HG02973 (cell line): ENCODE measurements at regions not wholly inside any gene's neighbourhood (a gene's known extent, or its start where the extent isn't known, plus 50 kb on each side); places are given as distances from the start of the nearest gene placed in this dataset.
A peak's percentile ranks its signal among the peaks of the same experiment; 100 is the strongest.

ENCODE experiments used
- ATAC-seq: cut with Tn5 transposase; IDR thresholded peaks from one replicate; pipeline ENCODE4 v1.9.1; 2021; ENCODE audit warnings: moderate library complexity; ENCODE audit not compliant: unreplicated experiment

DNA sequence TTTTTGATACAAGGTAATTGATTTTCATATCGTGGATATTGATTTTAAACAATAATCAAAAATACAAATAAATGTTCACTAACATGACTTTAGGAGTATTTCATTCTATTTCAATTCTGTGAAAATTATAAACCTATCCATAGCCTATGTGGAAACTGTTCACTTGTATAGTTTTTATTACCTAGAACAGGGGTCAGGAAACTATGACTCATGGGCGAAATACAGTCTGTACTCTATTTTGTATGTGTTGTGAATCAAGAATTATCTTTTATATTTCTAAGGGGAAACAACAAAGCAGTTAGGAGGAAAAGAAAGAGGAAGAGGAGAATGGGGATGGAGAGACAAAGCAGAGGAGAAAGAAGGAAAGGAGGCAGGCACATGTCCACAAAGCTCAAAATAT, 181.7 kb upstream of the VRK2 start:
- no peak for ATAC-seq

DNA sequence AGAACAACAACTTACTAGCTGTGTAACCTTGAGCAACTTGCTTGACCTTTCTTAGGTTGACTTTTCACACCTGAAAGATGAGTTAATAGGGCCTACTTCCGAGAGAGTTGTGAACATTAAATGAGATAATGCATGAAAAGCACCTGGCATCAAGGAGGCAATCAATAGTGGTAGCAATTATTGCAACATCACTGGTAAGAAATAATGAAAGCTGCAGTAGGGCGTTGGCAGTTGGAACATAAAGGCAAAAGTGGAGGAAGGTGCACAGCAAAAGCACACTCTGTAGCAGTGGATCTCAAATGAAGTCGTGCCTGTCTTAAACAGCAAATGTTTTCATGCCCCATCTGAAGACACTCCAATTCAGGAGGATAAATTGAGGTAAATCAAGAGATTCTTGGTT, 178.9 kb upstream of the VRK2 start:
- ATAC-seq, result no peak

DNA sequence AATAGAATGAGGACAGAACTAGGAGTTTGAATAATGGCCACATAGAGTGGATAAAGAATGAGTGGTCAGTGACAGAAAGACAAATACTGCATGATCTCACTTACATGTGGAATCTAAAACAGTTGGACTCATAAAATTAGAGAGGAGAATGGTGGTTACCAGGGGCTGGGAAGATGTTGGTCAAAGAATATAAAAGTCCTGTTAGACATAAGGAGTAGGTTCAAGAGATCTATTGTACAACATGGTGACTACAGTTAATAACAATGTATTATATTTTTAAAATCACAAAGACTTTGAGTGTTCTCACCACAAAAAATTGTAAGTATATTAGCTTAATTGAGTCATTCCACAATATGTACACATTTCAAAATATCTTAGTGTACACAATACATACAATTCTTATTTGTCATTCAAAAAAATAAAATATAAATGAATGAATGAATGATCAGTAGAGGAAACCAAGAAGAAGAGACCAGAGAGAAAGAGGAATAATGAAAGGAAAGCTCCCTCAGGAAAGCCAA, 177.9 kb upstream of the VRK2 start:
- ATAC-seq, result no peak

DNA sequence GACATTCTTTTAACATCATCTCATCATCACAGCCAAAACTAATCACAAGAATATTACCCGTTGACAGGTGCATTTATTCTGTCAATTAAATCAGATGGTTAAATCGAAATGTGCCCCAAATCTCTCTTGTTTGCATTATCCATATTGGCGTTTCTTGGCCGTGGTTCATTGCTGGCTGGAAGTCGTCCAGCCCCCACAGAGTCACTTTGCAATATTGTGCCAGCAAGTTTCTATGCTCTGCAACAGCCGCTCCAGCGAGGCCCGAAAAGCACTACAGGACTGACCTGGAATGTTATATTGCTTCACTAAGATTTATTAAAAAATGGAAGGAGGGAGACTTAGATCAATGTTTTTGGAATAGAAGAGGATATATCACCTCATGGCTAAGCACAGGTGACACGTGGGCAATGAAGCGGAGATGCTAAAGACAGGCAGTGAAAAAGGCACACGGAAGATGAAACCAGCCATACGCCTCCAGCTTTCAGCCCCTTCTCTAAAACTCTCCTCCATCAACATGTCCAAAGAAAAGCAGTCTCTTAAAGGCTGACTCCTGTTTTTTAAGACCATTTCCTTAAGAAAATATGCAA, 176.8 kb upstream of the VRK2 start:
- ATAC-seq, result no peak

DNA sequence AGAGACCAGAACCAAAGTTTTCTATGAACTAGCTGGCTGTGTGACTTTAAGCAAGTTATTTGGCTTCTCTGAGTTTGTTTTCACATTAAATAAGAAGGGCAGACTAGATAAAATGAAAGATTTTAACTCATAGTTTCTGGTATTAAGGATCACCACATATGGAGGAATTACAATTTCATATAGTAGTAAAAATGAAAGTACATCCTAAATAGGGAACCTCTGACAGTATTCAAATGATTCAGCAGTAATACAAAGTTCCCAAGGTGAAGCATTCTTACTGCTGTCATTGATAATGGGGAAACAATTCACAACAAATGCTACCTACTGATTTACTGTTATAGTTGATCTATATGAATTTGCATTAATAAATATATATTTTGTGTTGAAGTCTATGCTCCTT, 170.3 kb upstream of the VRK2 start:
- ATAC-seq, result peak; percentile 61

DNA sequence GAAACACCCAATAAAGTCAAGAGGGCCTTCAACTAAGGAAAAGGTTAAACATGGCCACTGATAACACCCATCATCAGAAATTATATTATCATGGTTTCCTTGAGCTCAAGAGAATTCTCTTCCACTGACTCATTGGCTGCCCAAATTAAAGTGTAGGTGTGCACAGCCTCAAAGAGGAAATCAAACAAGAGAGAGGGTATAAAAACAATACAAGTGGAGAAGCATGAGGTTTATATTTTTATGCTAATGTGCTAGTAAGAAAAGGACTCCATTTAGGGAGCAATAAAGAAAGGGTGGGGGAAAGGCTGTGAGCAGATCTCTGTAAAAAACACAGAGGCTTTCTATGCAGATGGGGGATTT, 168.8 kb upstream of the VRK2 start:
- no peak for ATAC-seq

DNA sequence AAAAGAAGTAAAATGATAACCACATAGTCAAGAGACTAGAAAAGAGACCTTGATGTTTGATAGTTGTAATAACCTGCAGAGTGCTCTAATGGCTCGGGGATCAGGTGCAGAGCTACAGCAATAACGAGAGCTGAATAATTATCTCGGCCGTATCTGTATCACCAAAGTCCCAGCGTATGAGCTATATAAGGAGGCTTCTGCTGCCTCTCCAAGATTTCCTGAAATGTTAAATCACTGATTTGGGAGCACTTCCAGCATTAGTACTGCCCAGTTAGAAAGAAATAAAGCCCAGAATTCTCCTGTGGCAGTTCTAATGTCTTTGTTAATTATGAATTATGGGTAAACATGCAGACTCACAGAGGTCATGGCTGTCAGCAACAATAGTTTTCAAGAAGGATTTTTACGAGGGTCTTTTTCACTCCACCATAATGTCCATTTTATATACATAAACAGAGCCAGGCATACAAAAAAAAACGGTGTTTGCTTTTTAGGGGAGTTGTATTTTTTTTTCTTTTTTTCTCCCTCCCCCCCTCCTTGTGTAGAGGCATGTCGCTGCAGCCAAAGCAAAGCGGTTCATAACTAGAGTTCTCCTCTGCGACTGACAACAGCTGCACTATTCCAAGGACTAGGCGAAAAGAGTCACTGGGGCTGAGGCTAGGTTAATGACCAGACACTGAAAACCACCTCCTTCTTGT, 168.3 kb upstream of the VRK2 start:
- ATAC-seq, result no peak

DNA sequence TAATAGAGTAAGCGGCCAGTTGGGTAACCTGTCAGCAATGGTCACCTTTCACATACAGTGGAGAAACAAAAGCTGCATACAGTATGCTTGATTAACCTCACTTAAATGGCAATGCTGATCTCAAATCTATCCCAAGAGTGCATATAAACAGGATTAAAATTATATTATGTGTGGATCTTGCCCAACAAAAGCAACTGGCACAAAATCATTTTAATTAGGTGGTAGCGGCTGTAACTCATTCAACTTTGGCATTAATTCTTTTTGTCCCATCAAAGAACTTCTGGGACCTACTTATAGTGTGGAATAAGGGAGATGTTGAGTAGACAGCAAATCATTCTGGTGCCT, 167.8 kb upstream of the VRK2 start:
- ATAC-seq, result no peak

DNA sequence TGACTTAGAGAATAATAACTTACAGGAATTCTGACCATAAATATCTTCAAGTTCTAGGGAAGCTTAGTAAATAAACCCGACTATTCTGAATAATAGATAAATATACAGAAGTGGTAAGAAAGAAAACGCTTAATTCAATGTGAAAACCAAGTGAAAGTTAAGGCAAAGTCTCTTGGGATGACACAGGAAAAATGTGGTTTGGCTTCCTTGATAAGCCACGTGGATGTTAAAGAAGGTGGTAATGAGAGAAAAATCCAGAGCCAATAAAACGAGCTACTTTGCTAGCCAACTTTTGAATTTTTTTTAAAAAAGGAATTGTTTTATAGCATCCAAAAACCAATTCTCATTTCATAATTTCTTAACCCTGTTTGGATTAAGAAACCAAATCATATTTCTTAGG, 166.2 kb upstream of the VRK2 start:
- ATAC-seq, result no peak

DNA sequence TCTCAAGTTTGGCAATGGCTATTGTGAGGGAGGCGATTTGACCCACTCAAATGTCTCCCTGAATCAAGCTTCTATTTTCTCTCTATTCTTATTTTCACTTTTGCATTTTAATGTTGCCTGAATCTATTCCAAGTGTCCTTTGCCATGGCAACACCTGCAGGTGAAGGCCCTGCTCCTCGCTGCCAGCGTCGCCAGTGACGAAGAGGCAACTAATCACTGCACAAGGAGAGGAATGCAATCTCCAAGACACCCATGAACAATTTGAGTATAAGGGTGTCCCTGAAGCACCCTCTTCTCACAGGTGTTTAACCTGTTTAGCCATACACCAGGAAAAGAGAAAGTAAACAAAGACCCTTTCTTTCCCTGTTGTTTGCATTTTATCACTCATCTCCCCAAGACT, 165.6 kb upstream of the VRK2 start:
- no peak for ATAC-seq

DNA sequence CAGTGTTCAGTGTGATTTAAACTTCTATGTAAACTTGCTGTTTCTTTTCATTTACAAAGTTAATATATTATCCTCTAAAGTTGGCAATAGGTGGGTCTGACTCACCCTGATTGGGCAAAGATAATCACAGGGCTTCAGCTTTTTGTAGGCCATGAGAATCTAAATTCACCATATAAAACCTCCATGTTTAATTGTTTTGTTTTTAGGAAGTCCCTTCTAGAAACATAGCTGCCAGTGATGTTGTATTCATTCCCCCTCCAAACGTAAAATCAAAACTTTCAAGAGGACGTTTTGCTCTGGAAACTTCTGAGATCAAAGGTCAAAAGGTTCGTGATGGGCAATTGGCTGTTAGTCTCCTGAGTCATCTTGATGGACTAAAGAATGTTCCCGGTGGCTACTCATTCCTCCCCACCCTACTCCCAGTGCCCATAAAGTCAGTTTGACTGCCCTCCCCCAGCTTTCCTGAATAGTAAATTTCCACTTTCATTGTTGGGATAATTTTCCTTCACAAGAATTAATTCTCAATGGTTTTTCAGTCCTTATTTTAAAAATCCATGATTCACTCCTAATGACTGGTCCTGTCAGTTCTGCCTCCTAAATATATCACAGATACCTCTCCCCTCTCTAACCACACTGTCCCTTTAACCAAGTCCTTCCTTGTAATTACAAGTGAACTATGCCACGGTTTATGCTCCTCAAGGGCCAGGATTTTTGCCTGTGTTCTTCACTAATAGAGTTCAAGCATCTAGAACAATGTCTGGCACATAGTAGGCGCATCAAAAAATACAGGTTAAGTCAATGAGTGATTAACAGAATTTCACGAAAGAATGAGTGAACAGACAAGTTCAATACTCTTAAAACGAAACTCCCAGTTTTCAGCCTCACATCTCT, 164.4 kb upstream of the VRK2 start:
- ATAC-seq, result no peak

DNA sequence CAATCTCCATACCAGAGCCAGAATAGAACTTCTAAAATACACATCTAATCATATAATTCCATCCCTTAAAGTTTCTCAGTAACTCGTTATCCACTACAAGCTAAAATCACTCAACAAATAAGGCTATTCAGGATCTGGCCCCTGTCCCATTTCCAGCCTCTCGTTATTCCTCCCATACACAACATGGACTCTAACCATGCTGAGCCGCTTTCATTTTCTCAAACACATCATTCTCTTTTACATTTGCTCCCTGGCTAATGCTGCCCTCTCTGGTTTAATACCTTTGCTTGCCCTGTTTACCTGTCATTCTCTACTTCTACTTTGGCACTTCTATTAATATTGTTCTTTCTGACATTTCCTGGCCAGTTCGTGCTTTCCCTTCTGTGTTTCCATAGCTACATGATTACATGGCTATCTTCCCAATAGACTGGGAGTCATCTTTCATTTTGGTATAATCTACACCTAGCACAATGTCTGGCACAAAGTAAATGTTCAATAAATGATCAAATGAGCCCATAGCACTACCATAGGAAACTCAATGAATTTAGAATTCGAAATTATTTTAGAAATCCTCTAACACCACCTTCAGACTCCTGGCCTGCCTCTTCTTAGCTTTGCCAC, 163.6 kb upstream of the VRK2 start:
- ATAC-seq, result no peak

DNA sequence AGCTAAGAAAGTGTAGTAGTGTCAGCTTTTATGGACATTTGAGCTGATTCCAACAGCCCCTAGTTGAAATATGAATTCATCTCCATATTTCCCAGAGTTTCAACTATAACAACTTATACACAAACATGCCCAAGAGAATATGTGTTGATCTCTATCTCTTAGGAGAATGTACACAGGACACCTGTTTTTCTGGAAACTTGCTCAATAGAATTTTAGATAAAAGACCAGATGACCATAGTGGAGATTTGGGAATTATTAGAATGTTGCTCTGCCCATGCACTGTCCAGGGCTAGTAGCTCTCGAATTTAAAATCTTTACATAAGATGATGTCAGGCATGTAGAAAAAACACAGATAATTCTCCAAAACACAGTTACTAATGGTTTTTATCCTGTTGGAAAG, 162.3 kb upstream of the VRK2 start:
- ATAC-seq, result no peak

DNA sequence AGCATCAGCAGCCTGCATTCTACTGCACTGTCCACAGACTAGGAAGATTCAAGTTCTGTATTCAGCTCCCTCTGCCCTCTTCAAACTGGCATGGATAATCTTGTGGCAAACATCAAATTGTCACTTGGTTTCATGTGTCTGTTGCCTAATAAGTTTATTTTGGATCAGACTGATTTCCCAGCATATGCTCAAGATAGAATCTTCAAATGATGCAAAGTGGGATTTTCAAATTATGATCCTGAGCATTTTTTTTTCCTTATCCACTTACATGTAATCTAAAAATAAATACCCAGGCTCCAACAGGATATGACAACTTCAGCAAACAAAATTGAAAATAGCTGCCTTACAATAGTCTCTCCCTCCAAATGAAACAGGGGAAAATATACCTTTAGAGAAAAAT, 160.9 kb upstream of the VRK2 start:
- no peak for ATAC-seq

DNA sequence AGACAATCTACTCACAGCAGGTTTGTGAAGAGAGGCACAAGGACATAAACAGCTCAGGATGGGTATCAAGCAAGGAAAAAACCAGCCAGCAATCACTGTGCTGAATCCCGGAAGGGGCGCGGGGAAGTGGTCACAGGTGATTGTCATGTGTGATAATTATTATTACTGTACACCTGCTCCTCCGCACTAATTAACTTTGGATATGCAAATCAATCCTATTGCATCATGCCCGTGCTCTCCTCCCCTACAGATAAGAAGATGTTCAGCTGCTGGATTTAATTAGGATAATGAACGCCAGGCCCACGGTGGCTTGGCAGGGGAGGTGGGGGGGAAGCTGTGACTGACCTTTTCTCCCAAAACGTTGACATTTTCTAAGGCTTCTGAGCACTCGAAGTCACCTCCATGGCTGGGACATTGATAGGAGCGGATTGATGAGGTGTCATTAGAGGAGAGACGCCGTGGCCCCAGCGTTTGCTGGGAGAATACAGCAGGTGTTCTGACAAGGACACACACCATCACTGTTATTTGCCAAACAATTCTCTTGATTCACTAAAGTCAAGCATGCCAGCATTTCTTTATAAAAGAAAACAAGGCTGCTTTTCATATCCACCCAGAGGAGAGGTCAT, 160.3 kb upstream of the VRK2 start:
- no peak for ATAC-seq

DNA sequence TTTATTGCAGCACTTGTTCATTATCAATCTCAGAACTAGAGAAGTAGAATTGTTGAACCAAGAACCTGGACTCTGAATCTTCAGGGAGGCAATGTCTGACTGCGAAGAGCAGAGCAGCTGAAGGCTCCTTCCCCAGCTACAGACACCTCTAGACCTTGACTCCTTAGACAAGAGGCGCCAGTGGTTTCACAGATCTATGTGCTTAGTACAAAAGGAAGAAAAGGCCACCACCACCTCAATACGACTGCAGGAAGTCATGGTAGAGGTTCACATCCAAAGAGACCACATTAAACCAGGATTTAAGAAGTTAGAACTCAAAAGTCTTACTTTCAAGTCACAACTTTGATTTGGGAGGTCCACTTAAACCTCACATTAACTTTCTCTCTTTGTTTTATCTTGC, 158.1 kb upstream of the VRK2 start:
- ATAC-seq, result no peak

DNA sequence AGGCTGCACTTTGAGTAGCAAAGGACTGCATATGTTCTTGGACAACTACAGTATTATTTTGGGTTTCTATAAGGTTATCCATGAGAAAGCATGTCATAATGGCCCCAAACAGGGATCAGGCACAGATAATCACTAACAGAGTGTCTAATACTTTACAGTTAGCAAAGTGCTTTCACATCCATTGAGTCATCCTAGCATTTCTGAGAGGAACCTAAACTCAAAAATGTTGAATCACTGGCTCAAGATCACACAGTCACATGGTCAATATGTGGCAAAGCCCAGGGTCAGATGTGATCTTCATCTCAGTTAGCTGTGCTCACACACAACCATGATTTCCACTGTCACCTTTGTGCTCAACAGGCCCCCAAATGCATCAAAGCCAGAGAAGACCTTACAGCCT, 156.1 kb upstream of the VRK2 start:
- peak; percentile 63 for ATAC-seq

DNA sequence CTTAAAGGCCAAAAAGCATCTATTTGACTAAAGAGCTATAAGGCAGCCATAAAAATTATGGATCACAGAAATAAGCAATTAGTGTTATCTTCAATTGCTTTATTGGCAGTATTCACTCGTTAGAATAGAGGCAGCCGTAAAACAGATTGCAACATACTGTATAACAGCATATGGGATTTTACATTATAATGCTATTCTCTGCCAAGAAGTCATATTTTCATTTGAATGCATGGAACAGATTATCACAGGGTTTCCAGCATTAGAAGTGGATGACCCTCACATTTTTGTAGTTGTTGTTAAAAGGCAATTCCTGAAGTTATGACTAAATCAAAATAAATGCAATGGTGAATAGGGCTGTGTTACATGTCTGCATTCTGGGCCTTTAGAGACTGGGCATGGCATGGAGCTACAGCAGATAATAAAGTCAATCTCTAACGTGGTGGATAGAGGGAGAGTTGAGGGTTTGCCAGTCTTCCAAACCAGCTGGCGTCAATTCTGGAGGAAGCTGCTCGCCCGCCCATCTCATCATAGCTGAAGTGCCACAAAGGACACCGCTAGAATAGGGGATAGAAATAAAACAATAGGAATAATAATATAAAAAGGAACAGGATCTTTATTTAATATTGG, 155.4 kb upstream of the VRK2 start:
- no peak for ATAC-seq

DNA sequence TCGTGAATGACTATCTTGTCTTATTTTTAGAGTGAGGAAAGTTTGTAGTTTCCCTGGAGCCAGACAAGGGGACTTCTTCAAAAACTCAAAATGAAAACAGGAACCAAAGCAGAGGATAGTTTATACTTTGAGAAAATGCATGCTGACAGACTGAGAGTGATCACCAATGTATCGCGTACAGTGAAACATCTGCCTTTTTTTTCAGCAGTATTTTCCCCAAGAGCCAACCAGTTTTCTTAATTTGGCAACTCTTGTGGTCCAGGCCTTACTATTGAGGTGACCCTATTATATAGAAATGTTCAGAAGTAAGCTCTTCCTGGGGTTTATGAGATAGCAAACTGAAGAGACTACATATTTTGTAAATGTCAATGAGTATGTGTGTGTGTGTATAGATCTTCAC, 153.7 kb upstream of the VRK2 start:
- peak; percentile 74 for ATAC-seq

DNA sequence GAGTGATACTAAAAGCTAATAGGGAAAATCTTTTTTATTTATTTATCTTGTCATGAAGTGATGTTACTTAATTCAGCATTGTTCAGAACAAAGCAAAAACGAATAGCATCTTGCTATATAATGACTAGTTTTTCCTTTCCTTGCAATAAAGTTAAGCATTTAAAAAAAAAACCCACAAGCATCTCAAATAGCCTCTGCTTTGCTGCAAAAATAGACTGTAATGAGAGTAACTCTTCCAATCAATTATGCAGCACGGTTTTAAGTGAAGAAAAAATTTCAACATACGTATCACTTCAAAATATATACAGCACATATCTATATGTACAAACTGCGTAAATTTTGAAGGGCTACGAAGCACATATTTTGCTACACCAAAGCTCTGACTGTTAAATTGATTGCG, 153.3 kb upstream of the VRK2 start:
- no peak for ATAC-seq

DNA sequence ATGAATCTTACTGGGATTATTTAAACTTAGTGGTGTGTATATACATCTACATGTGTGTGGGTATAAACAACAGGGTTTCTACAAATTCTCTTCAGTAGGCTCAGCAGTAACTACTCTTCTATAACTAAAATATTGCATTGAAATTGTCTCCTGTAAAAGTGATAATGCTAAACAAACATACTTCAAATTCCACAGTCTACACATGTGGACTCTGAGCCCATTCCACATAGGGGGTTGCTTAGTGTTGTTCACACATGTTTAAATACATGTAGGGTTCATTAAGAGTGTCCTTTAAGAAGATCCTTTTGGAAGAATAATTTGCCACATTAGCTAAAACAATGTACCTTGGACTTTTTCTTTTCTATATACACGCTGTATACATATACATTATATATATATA, 152.8 kb upstream of the VRK2 start:
- no peak for ATAC-seq
